ENCODE measurements at regions not wholly inside any gene's neighbourhood (a gene's known extent, or its start where the extent isn't known, plus 50 kb on each side); places are given as distances from the start of the nearest gene placed in this dataset.

- TF ChIP-seq, protein P1, sequence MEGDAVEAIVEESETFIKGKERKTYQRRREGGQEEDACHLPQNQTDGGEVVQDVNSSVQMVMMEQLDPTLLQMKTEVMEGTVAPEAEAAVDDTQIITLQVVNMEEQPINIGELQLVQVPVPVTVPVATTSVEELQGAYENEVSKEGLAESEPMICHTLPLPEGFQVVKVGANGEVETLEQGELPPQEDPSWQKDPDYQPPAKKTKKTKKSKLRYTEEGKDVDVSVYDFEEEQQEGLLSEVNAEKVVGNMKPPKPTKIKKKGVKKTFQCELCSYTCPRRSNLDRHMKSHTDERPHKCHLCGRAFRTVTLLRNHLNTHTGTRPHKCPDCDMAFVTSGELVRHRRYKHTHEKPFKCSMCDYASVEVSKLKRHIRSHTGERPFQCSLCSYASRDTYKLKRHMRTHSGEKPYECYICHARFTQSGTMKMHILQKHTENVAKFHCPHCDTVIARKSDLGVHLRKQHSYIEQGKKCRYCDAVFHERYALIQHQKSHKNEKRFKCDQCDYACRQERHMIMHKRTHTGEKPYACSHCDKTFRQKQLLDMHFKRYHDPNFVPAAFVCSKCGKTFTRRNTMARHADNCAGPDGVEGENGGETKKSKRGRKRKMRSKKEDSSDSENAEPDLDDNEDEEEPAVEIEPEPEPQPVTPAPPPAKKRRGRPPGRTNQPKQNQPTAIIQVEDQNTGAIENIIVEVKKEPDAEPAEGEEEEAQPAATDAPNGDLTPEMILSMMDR (IDR thresholded peaks at IDR 0.05) = no peak
- TF ChIP-seq POLR2A (IDR thresholded peaks at IDR 0.05) = no peak
- no peak for TF ChIP-seq EP300 (IDR thresholded peaks at IDR 0.05)
- no peak for TF ChIP-seq POLR2AphosphoS5 (IDR thresholded peaks at IDR 0.05)
Measured at GRCh38 chr2:172153156-172153555, 50.5 kb upstream of the DLX2 start.
